ENCODE measurements at regions not wholly inside any gene's neighbourhood (a gene's known extent, or its start where the extent isn't known, plus 50 kb on each side); places are given as distances from the start of the nearest gene placed in this dataset.
A peak's percentile ranks its signal among the peaks of the same experiment; 100 is the strongest.
"Not testable (repeated sequence)": the region's sequence is repeated elsewhere in the genome, so short reads cannot be mapped to it uniquely, and the experiment has no call there.

DNA sequence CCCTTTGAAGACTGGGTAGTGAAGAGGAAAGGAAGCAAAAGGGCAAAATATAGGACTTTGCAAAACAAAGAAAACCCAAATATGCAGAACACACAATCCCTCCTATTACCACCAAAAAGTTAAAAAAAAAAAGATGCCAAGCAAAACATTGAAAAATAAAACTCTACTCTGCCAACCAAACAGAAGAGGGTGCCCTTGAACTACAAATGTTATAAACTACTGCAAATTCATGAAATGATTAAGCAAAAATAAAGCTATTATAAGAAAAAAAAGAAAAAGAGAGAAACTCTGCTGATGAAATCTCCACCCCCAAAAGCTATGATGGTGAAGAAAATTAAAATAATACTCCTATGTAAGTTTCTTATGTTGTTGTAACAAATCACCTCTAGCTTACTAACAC lies 168.5 kb upstream of the STK26 start:
- DNase-seq (ENCODE audit: low read depth), result peak; percentile 38
- TF ChIP-seq, protein P1, sequence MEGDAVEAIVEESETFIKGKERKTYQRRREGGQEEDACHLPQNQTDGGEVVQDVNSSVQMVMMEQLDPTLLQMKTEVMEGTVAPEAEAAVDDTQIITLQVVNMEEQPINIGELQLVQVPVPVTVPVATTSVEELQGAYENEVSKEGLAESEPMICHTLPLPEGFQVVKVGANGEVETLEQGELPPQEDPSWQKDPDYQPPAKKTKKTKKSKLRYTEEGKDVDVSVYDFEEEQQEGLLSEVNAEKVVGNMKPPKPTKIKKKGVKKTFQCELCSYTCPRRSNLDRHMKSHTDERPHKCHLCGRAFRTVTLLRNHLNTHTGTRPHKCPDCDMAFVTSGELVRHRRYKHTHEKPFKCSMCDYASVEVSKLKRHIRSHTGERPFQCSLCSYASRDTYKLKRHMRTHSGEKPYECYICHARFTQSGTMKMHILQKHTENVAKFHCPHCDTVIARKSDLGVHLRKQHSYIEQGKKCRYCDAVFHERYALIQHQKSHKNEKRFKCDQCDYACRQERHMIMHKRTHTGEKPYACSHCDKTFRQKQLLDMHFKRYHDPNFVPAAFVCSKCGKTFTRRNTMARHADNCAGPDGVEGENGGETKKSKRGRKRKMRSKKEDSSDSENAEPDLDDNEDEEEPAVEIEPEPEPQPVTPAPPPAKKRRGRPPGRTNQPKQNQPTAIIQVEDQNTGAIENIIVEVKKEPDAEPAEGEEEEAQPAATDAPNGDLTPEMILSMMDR (IDR thresholded peaks at IDR 0.05; ENCODE audit: low read depth, low read length), result no peak
- TF ChIP-seq, protein P2, sequence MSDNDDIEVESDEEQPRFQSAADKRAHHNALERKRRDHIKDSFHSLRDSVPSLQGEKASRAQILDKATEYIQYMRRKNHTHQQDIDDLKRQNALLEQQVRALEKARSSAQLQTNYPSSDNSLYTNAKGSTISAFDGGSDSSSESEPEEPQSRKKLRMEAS (IDR thresholded peaks at IDR 0.05; ENCODE audit: low read depth, low read length), result no peak
- TF ChIP-seq POLR2A (IDR thresholded peaks at IDR 0.05; ENCODE audit: extremely low read depth, insufficient read length), result no peak
- TF ChIP-seq MYC (IDR thresholded peaks at IDR 0.05; ENCODE audit: low read depth, low read length), result no peak

GRCh38 chrX:131861088-131861787 lies 161.9 kb upstream of the STK26 start:
- no peak for DNase-seq (ENCODE audit: low read depth)
- H3K4me3 ChIP-seq (ENCODE audit: low read depth, low read length), result no peak overlapping the region
- TF ChIP-seq, protein P1 (IDR thresholded peaks at IDR 0.05; ENCODE audit: low read depth, low read length), result no peak
- TF ChIP-seq, protein P2 (IDR thresholded peaks at IDR 0.05; ENCODE audit: low read depth, low read length), result no peak
- TF ChIP-seq MYC (IDR thresholded peaks at IDR 0.05; ENCODE audit: low read depth, low read length) (no peak), POLR2A (IDR thresholded peaks at IDR 0.05; ENCODE audit: extremely low read depth, insufficient read length) (no peak)

More for the DNA sequence above, 168.5 kb upstream of the STK26 start:
- H3K4me3 ChIP-seq (ENCODE audit: low read depth, low read length), result no peak overlapping the region

DNA sequence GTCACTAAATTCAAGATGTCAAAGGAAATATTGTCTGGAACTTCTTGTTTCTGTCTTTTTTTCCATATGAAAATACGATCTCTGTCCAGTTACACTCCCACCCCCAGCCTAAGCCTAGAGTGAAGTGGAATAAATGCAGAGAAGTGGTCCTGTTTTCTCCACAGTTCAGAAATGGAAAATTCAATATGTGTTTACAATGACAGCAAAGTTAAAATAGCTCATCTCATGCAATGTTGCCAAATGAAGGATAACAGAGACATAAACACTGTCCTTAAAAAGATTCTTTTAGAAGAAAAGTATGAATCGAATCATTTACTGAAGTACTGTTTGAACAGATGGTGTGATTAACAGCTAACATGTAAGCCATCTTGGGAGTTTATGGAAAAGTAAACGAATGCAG lies 160.8 kb upstream of the STK26 start:
- no peak overlapping the region for H3K4me3 ChIP-seq (ENCODE audit: low read depth, low read length)
- no peak for TF ChIP-seq POLR2A (IDR thresholded peaks at IDR 0.05; ENCODE audit: extremely low read depth, insufficient read length)
- TF ChIP-seq, protein P2 (IDR thresholded peaks at IDR 0.05; ENCODE audit: low read depth, low read length), result no peak
- no peak for TF ChIP-seq MYC (IDR thresholded peaks at IDR 0.05; ENCODE audit: low read depth, low read length)
- TF ChIP-seq, protein P1 (IDR thresholded peaks at IDR 0.05; ENCODE audit: low read depth, low read length), result no peak
- no peak for DNase-seq (ENCODE audit: low read depth)

- no peak for TF ChIP-seq MYC (IDR thresholded peaks at IDR 0.05; ENCODE audit: low read depth, low read length)
- H3K4me3 ChIP-seq (ENCODE audit: low read depth, low read length), result no peak overlapping the region
- DNase-seq (ENCODE audit: low read depth), result no peak
Measured at GRCh38 chrX:131869182-131869581, 153.9 kb upstream of the STK26 start.

DNA sequence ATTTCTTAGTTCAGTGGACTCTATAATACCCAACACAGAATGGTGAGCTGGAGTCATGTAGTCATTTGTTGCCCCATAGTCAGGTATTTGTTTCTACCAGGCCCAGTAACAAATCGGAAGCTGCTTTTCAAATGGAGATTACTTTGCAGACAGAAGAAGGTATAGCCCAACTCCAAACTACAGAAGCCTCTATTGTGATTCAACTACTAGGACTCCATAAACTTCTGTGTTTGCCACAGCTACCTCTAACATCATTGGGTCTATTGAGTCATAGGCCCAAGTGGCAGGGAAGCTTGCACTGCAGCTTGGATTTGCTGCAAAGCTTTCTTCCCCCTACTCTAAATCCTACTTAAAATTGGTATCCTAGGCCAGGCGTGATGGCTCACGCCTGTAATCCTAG lies 148.8 kb upstream of the STK26 start:
- TF ChIP-seq, protein P1 (IDR thresholded peaks at IDR 0.05; ENCODE audit: low read depth, low read length), result no peak
- TF ChIP-seq, protein P2 (IDR thresholded peaks at IDR 0.05; ENCODE audit: low read depth, low read length), result no peak
- TF ChIP-seq POLR2A (IDR thresholded peaks at IDR 0.05; ENCODE audit: extremely low read depth, insufficient read length) (no peak), MYC (IDR thresholded peaks at IDR 0.05; ENCODE audit: low read depth, low read length) (no peak)
- no peak overlapping the region for H3K4me3 ChIP-seq (ENCODE audit: low read depth, low read length)
- no peak for DNase-seq (ENCODE audit: low read depth)

GRCh38 chrX:131875827-131876226 lies 147.3 kb upstream of the STK26 start:
- not testable (repeated sequence) for H3K4me3 ChIP-seq (ENCODE audit: low read depth, low read length); DNase-seq (ENCODE audit: low read depth)

- TF ChIP-seq, protein P2 (IDR thresholded peaks at IDR 0.05; ENCODE audit: low read depth, low read length), result no peak
- TF ChIP-seq POLR2A (IDR thresholded peaks at IDR 0.05; ENCODE audit: extremely low read depth, insufficient read length) (no peak), MYC (IDR thresholded peaks at IDR 0.05; ENCODE audit: low read depth, low read length) (no peak)
- TF ChIP-seq, protein P1 (IDR thresholded peaks at IDR 0.05; ENCODE audit: low read depth, low read length), result no peak
- no peak overlapping the region for H3K4me3 ChIP-seq (ENCODE audit: low read depth, low read length)
- no peak for DNase-seq (ENCODE audit: low read depth)
Measured at GRCh38 chrX:131881194-131881593, 141.9 kb upstream of the STK26 start.

GRCh38 chrX:131885042-131885441 lies 138.1 kb upstream of the STK26 start:
- not testable (repeated sequence) for DNase-seq (ENCODE audit: low read depth); H3K4me3 ChIP-seq (ENCODE audit: low read depth, low read length)

DNA sequence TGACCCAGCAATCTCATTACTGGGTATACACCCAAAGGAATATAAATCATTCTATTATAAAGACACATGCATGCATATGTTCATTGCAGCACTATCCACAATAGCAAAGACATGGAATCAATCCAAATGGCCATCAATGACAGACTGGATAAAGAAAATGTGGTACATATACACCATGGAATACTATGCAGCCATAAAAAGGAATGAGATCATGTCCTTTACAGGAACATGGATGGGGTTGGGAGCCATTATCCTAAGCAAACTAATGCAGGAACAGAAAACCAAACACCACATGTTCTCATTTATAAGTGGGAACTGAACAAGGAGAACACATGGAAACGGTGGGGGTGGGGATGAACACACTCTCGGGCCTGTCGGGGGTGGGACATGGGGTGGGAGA lies 129.2 kb upstream of the STK26 start:
- DNase-seq (ENCODE audit: low read depth); H3K4me3 ChIP-seq (ENCODE audit: low read depth, low read length): not testable (repeated sequence)

Measured in NB4 (cell line).